NCI-H2196 (cell line): ENCODE measurements at regions not wholly inside any gene's neighbourhood (a gene's known extent, or its start where the extent isn't known, plus 50 kb on each side); places are given as distances from the start of the nearest gene placed in this dataset.
A peak's percentile ranks its signal among the peaks of the same experiment; 100 is the strongest.

ENCODE experiments used
- DNase-seq: peaks from one replicate; lab custom pipeline; 2025; ENCODE audit not compliant: unreplicated experiment; lab: John Stamatoyannopoulos, UW

- DNase-seq, result no peak
Measured at GRCh38 chr1:5640845-5641244, 351.4 kb downstream of the NPHP4 start.

GRCh38 chr1:5639106-5639722 is 353.0 kb downstream of the NPHP4 start:
- no peak for DNase-seq

GRCh38 chr1:5638582-5638981 is 353.6 kb downstream of the NPHP4 start:
- DNase-seq, result no peak

GRCh38 chr1:5637171-5637570 is 355.1 kb downstream of the NPHP4 start:
- DNase-seq, result peak; percentile 45

- DNase-seq, result no peak
Measured at GRCh38 chr1:5634893-5635292, 357.3 kb downstream of the NPHP4 start.

- DNase-seq, result no peak
Measured at GRCh38 chr1:5632814-5633213, 359.4 kb downstream of the NPHP4 start.

GRCh38 chr1:5632224-5632623 is 360.0 kb downstream of the NPHP4 start:
- DNase-seq, result no peak

GRCh38 chr1:5628416-5628815 is 363.8 kb downstream of the NPHP4 start:
- DNase-seq, result no peak

- DNase-seq, result no peak
Measured at GRCh38 chr1:5623399-5623798, 368.8 kb downstream of the NPHP4 start.

- DNase-seq, result no peak
Measured at GRCh38 chr1:5622412-5622811, 369.8 kb downstream of the NPHP4 start.

GRCh38 chr1:5621692-5622091 is 370.5 kb downstream of the NPHP4 start:
- DNase-seq, result no peak

GRCh38 chr1:5620997-5621396 is 371.2 kb downstream of the NPHP4 start:
- DNase-seq, result peak; percentile 39

- no peak for DNase-seq
Measured at GRCh38 chr1:5620418-5620817, 371.8 kb downstream of the NPHP4 start.

- DNase-seq, result no peak
Measured at GRCh38 chr1:5619469-5619868, 372.8 kb downstream of the NPHP4 start.

GRCh38 chr1:5617546-5617945 is 374.7 kb downstream of the NPHP4 start:
- DNase-seq, result no peak

- no peak for DNase-seq
Measured at GRCh38 chr1:5617179-5617520, 375.1 kb downstream of the NPHP4 start.

- DNase-seq, result no peak
Measured at GRCh38 chr1:5616366-5617178, 375.7 kb downstream of the NPHP4 start.

GRCh38 chr1:5615076-5615475 is 377.1 kb downstream of the NPHP4 start:
- no peak for DNase-seq

- no peak for DNase-seq
Measured at GRCh38 chr1:5613900-5614299, 378.3 kb downstream of the NPHP4 start.

GRCh38 chr1:5611851-5612250 is 380.4 kb downstream of the NPHP4 start:
- DNase-seq, result no peak

- DNase-seq, result no peak
Measured at GRCh38 chr1:5611431-5611830, 380.8 kb downstream of the NPHP4 start.

GRCh38 chr1:5610432-5610831 is 381.8 kb downstream of the NPHP4 start:
- no peak for DNase-seq
